SK-N-SH (cell line): ENCODE measurements at regions not wholly inside any gene's neighbourhood (a gene's known extent, or its start where the extent isn't known, plus 50 kb on each side); places are given as distances from the start of the nearest gene placed in this dataset.

Experiments
- CTCF ChIA-PET: fragments of 300-600, 350-600 bp; formaldehyde crosslinking; extraction: SDS; loops from one replicate; lab custom pipeline; 2021; lab: Yijun Ruan, JAX
- POLR2A ChIA-PET: fragments of 350-600 bp; sonication (Branson Sonifier 250); formaldehyde crosslinking; extraction: SDS; loops from one replicate; lab custom pipeline; 2020; ENCODE audit warnings: antibody characterized with exemption, inconsistent platforms; lab: Yijun Ruan, JAX
- DNase-seq: peaks from one replicate; pipeline ENCODE4 v3.0.0; 2012
- H2AFZ ChIP-seq: fragments of 200-600 bp; sonication (generic); 2 replicates; pipeline ENCODE4 v1.8.1; 2016; ENCODE audit warnings: antibody characterized with exemption, mild to moderate bottlenecking, low read depth
- H3F3A ChIP-seq: fragments of 200-600 bp; sonication (generic); replicated peaks from 2 replicates; pipeline ENCODE3; 2016; ENCODE audit warnings: antibody characterized with exemption, mild to moderate bottlenecking; ENCODE audit not compliant: insufficient read depth
- H3K27ac ChIP-seq, 2 experiments: fragments of 200-500 bp in 1 of 2; fragments of 200-600 bp in 1 of 2; sonication (Bioruptor generic) in 1 of 2; sonication (generic), shearing (Covaris generic) in 1 of 2; 2 replicates each; pipeline versions ENCODE4 v1.5.1 to v1.6.1; 2014 to 2016; ENCODE audit warnings: low read depth in 2 of 2, inconsistent platforms in 1 of 2, low read length in 1 of 2, mild to moderate bottlenecking in 1 of 2, mixed read lengths in 1 of 2
- H3K27me3 ChIP-seq: fragments of 200-600 bp; sonication (generic), shearing (Covaris generic); 2 replicates; pipeline ENCODE4 v1.6.1; 2016; ENCODE audit warnings: mixed run types; ENCODE audit not compliant: insufficient read depth
- H3K36me3 ChIP-seq, 2 experiments: fragments of 200-500 bp in 1 of 2; fragments of 200-600 bp in 1 of 2; sonication (Bioruptor generic) in 1 of 2; sonication (generic) in 1 of 2; replicated peaks in 1 of 2; 2 replicates each; pipeline versions ENCODE3 to v1.5.1; 2014 to 2016; ENCODE audit warnings: low read length in 1 of 2, mild to moderate bottlenecking in 1 of 2; ENCODE audit not compliant: insufficient read depth in 2 of 2, control insufficient read depth in 1 of 2
- H3K4me1 ChIP-seq, 2 experiments: fragments of 200-500 bp in 1 of 2; fragments of 200-600 bp in 1 of 2; sonication (Bioruptor generic) in 1 of 2; sonication (generic), shearing (Covaris generic) in 1 of 2; 2 replicates each; pipeline versions ENCODE4 v1.5.1 to v1.6.1; 2014 to 2016; ENCODE audit warnings: low read depth in 1 of 2, low read length in 1 of 2, mixed run types in 1 of 2; ENCODE audit not compliant: insufficient read depth in 2 of 2, control insufficient read depth in 1 of 2
- H3K4me2 ChIP-seq: fragments of 200-600 bp; sonication (generic), shearing (Covaris generic); 2 replicates; pipeline ENCODE4 v1.6.1; 2017; ENCODE audit warnings: mixed run types
- H3K4me3 ChIP-seq, 2 experiments: fragments of 200-500 bp in 1 of 2; fragments of 200-600 bp in 1 of 2; sonication (Bioruptor generic) in 1 of 2; sonication (generic), shearing (Covaris generic) in 1 of 2; 2 replicates each; pipeline versions ENCODE4 v1.5.1 to v1.8.1; 2014 to 2016; ENCODE audit warnings: low read depth in 2 of 2, inconsistent platforms in 1 of 2, low read length in 1 of 2, mild to moderate bottlenecking in 1 of 2, mixed read lengths in 1 of 2, moderate library complexity in 1 of 2
- H3K79me2 ChIP-seq: fragments of 200-600 bp; sonication (generic); 2 replicates; pipeline ENCODE4 v1.8.1; 2017; ENCODE audit warnings: mild to moderate bottlenecking; ENCODE audit not compliant: insufficient read depth
- H3K9ac ChIP-seq: fragments of 200-600 bp; sonication (generic); 2 replicates; pipeline ENCODE4 v1.6.1; 2017; ENCODE audit warnings: mixed run types
- H3K9me2 ChIP-seq: fragments of 200-600 bp; sonication (generic); 2 replicates; pipeline ENCODE4 v1.6.1; 2017; ENCODE audit warnings: mixed run types
- H3K9me3 ChIP-seq: fragments of 200-600 bp; sonication (generic); 2 replicates; pipeline ENCODE4 v1.6.1; 2017; ENCODE audit warnings: mixed run types, mild to moderate bottlenecking, moderate library complexity
- H4K20me1 ChIP-seq: fragments of 200-600 bp; sonication (generic); 2 replicates; pipeline ENCODE4 v1.6.1; 2017; ENCODE audit warnings: mild to moderate bottlenecking, mixed run types; ENCODE audit not compliant: insufficient read depth
- CHD2 ChIP-seq: fragments of 150-350 bp; IDR thresholded peaks from 2 replicates; pipeline ENCODE4 v1.6.1; 2018; ENCODE audit warnings: low read length; ENCODE audit not compliant: partially characterized antibody
- ELF1 ChIP-seq: IDR thresholded peaks from 2 replicates; pipeline ENCODE4 v1.4.0; 2012
- EP300 ChIP-seq, 2 experiments: IDR thresholded peaks; 2 replicates each; pipeline versions ENCODE4 v1.4.0 to v1.6.1; 2012; ENCODE audit warnings: borderline replicate concordance in 1 of 2, low read depth in 1 of 2, low read length in 1 of 2
- EZH2phosphoT487 ChIP-seq: fragments of 200-600 bp; sonication (generic); IDR thresholded peaks from 2 replicates; pipeline ENCODE4 v1.6.1; 2017; ENCODE audit warnings: low read depth, mixed run types, mild to moderate bottlenecking, antibody characterized with exemption, moderate library complexity, borderline replicate concordance
- FOXJ3 ChIP-seq: sonication (generic); formaldehyde crosslinking; IDR thresholded peaks from 2 replicates; pipeline ENCODE4 v1.5.1; 2020; ENCODE audit warnings: mild to moderate bottlenecking, missing genetic modification reagents
- IRF3 ChIP-seq: fragments of 150-350 bp; IDR thresholded peaks from 2 replicates; pipeline ENCODE4 v1.6.1; 2016; ENCODE audit warnings: mild to moderate bottlenecking, low read depth, low read length
- RCOR1 ChIP-seq: fragments of 150-350 bp; IDR thresholded peaks from 2 replicates; pipeline ENCODE4 v1.6.1; 2017; ENCODE audit warnings: antibody characterized with exemption, low read length
- SIN3A ChIP-seq: IDR thresholded peaks from 2 replicates; pipeline ENCODE4 v1.6.1; 2012; ENCODE audit warnings: low read depth, mild to moderate bottlenecking, low read length, moderate library complexity, borderline replicate concordance
- SMC3 ChIP-seq: IDR thresholded peaks from 2 replicates; pipeline ENCODE4 v1.6.1; 2012; ENCODE audit warnings: low read depth, low read length, improper control_type of control experiment
- TCF12 ChIP-seq: IDR thresholded peaks from 2 replicates; pipeline ENCODE4 v1.4.0; 2012
- USF1 ChIP-seq: IDR thresholded peaks from 2 replicates; pipeline ENCODE4 v1.4.0; 2012; ENCODE audit warnings: low read depth, borderline replicate concordance
- USF2 ChIP-seq: fragments of 150-350 bp; IDR thresholded peaks from 2 replicates; pipeline ENCODE4 v1.6.1; 2017; ENCODE audit warnings: antibody characterized with exemption, low read length, low read depth, borderline replicate concordance
- ZBTB33 ChIP-seq: IDR thresholded peaks from 2 replicates; pipeline ENCODE4 v1.4.0; 2012; ENCODE audit warnings: low read depth, borderline replicate concordance
- WGBS: methylation state at CpG from one replicate; pipeline ENCODE4 v1.1.6; 2017; ENCODE audit warnings: low lambda C conversion rate; 5-methylcytosine and 5-hydroxymethylcytosine counted together
- TF ChIP-seq, protein P1 (sequence below): IDR thresholded peaks from 2 replicates; pipeline ENCODE4 v1.4.0; 2012; ENCODE audit warnings: low read depth
- TF ChIP-seq, protein P2 (sequence below): fragments of 200-600 bp; sonication (generic); IDR thresholded peaks from 2 replicates; pipeline ENCODE4 v1.6.1; 2017; ENCODE audit warnings: antibody characterized with exemption, mild to moderate bottlenecking, moderate library complexity

DNA sequence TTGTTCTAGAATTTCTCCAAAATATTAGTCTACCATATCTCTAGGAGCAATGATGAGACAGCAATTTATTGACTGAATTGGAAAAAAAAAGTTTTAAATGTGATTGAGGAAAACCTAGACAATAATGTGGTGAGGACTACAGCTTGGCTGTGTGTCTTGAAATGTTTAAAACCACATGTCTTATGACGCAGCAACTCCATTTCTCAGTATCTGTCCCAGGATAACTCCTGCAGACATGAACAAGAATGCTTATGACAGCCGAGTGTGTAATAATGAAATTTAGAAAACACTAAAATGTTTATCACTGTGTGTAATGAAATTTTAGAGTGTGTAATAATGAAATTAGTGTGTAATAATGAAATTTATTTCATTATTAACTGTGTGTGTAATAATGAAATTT is 254.1 kb upstream of the DAPK1 start:
- TF ChIP-seq, protein P1, sequence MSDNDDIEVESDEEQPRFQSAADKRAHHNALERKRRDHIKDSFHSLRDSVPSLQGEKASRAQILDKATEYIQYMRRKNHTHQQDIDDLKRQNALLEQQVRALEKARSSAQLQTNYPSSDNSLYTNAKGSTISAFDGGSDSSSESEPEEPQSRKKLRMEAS: no peak
- TF ChIP-seq ZBTB33: no peak
- TF ChIP-seq, all 33 proteins: peak for 0
- Histone ChIP-seq H3K27me3 (no peaks in the 10 kb centered on the region), H3K79me2 (no peaks in the 10 kb centered on the region), H3F3A (no peaks in the 10 kb centered on the region), H3K4me1 (peaks cover 0 to 4% of the 10 kb centered on the region in 2 experiments; a peak in 1 of 4 replicates), H4K20me1 (no peaks in the 10 kb centered on the region), H3K9me3 (no peaks in the 10 kb centered on the region), H3K9ac (no peak overlapping the region), H3K27ac (no peak overlapping the region), H3K9me2 (no peaks in the 10 kb centered on the region), H2AFZ (no peak overlapping the region), H3K4me2 (no peak overlapping the region), H3K36me3 (no peaks in the 10 kb centered on the region), H3K4me3 (no peak overlapping the region)
- WGBS: 85% methylated on average over 2 of the region's 2 CpGs
- no peak for DNase-seq
- ChIA-PET CTCF (no interaction called here), POLR2A (no interaction called here)

DNA sequence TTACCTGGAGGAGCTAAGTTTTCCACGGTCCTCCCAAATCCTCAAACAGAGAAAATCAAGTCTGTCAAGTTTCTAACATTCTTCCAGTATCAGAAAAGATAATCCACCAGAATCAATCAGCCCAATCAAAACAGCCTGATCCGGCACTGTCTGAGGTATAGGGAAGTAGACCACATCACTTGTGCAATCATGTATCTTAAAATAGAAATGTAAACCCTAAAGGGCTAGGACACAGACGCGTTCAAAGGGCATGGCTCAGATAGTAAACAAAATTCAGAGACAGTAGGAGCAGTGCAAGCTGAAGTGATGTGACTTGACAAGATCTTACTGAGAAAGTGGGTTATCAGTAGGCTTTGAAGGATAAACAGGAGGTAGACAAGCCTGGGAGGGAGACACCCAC is 252.4 kb upstream of the DAPK1 start:
- Histone ChIP-seq H3K4me1 (no peaks in the 10 kb centered on the region), H3K4me2 (no peak overlapping the region), H2AFZ (no peak overlapping the region), H4K20me1 (no peaks in the 10 kb centered on the region), H3K9me3 (no peaks in the 10 kb centered on the region), H3K4me3 (no peak overlapping the region), H3K79me2 (no peaks in the 10 kb centered on the region), H3K36me3 (no peaks in the 10 kb centered on the region), H3F3A (no peaks in the 10 kb centered on the region), H3K27me3 (no peaks in the 10 kb centered on the region), H3K27ac (no peak overlapping the region), H3K9ac (no peak overlapping the region), H3K9me2 (no peaks in the 10 kb centered on the region)
- no peak for DNase-seq
- TF ChIP-seq CHD2: no peak
- POLR2A ChIA-PET: no interaction called here
- 64% methylated on average over 4 of the region's 4 CpGs for WGBS
- CTCF ChIA-PET: no interaction called here

GRCh38 chr9:87247097-87247496 is 250.6 kb upstream of the DAPK1 start:
- ChIA-PET POLR2A (no interaction called here), CTCF (interaction anchor here (1.1 kb wide), 1 partner anchor 8 kb away, joined by 3 read pairs; no protein-coding TSS in a partner anchor)
- Histone ChIP-seq H3K27me3 (no peaks in the 10 kb centered on the region), H3K27ac (no peak overlapping the region), H3F3A (no peaks in the 10 kb centered on the region), H3K9me3 (no peaks in the 10 kb centered on the region), H3K79me2 (no peaks in the 10 kb centered on the region), H3K36me3 (no peaks in the 10 kb centered on the region), H3K9ac (no peak overlapping the region), H3K9me2 (no peaks in the 10 kb centered on the region), H3K4me1 (no peaks in the 10 kb centered on the region), H3K4me2 (no peak overlapping the region), H2AFZ (no peak overlapping the region), H3K4me3 (no peak overlapping the region), H4K20me1 (no peaks in the 10 kb centered on the region)
- DNase-seq: no peak
- WGBS: 84% methylated on average over 5 of the region's 5 CpGs
- TF ChIP-seq ELF1 (no peak), FOXJ3 (CRISPR knock-in tag) (no peak), USF2 (no peak), SMC3 (no peak), RCOR1 (no peak), EZH2phosphoT487 (no peak), EP300 (IDR thresholded peaks at IDR 0.05; ENCODE audit: borderline replicate concordance in 1 of 2, low read depth in 1 of 2, low read length in 1 of 2) (no peak), TCF12 (no peak), CHD2 (no peak), SIN3A (no peak), IRF3 (no peak), USF1 (no peak)
- TF ChIP-seq, protein P2, sequence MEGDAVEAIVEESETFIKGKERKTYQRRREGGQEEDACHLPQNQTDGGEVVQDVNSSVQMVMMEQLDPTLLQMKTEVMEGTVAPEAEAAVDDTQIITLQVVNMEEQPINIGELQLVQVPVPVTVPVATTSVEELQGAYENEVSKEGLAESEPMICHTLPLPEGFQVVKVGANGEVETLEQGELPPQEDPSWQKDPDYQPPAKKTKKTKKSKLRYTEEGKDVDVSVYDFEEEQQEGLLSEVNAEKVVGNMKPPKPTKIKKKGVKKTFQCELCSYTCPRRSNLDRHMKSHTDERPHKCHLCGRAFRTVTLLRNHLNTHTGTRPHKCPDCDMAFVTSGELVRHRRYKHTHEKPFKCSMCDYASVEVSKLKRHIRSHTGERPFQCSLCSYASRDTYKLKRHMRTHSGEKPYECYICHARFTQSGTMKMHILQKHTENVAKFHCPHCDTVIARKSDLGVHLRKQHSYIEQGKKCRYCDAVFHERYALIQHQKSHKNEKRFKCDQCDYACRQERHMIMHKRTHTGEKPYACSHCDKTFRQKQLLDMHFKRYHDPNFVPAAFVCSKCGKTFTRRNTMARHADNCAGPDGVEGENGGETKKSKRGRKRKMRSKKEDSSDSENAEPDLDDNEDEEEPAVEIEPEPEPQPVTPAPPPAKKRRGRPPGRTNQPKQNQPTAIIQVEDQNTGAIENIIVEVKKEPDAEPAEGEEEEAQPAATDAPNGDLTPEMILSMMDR: no peak
